UCSD-AML1 (cell line): ENCODE measurements at regions not wholly inside any gene's neighbourhood (a gene's known extent, or its start where the extent isn't known, plus 50 kb on each side); places are given as distances from the start of the nearest gene placed in this dataset.
"Not testable (repeated sequence)": the region's sequence is repeated elsewhere in the genome, so short reads cannot be mapped to it uniquely, and the experiment has no call there.

Experiments used
- DNase-seq: peaks from one replicate; lab custom pipeline; 2025; ENCODE audit not compliant: unreplicated experiment; lab: John Stamatoyannopoulos, UW

GRCh38 chr3:170711786-170712185 lies 125.9 kb upstream of the SLC7A14 start:
- DNase-seq: no peak

GRCh38 chr3:170709046-170709445 lies 123.2 kb upstream of the SLC7A14 start:
- no peak for DNase-seq

DNA sequence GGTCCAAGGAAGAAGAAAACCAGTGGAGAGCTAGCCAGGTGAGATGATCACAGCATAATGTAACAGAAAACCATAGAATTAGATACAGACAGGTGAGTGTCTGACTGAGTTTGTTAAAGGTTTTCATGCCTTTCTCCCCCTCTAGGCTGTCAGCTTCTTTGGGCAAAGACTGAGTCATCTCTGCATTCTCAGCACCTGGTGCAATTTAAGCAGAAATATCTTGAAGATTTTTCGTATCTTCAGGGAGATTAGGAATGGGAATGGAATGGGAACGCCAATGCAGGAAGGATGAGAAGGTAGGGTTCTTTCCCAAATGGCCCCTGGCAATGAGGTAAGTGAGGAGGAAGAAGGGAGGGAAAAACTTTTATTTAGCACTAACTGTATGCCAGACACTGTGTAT lies 122.0 kb upstream of the SLC7A14 start:
- no peak for DNase-seq

GRCh38 chr3:170705131-170705530 lies 119.3 kb upstream of the SLC7A14 start:
- DNase-seq: no peak

GRCh38 chr3:170703121-170703588 lies 117.3 kb upstream of the SLC7A14 start:
- DNase-seq: no peak

GRCh38 chr3:170701696-170702678 lies 116.1 kb upstream of the SLC7A14 start:
- no peak for DNase-seq

GRCh38 chr3:170700054-170700404 lies 114.2 kb upstream of the SLC7A14 start:
- no peak for DNase-seq

- no peak for DNase-seq
These were observed 113.5 kb upstream of the SLC7A14 start for GRCh38 chr3:170699158-170700053.

DNA sequence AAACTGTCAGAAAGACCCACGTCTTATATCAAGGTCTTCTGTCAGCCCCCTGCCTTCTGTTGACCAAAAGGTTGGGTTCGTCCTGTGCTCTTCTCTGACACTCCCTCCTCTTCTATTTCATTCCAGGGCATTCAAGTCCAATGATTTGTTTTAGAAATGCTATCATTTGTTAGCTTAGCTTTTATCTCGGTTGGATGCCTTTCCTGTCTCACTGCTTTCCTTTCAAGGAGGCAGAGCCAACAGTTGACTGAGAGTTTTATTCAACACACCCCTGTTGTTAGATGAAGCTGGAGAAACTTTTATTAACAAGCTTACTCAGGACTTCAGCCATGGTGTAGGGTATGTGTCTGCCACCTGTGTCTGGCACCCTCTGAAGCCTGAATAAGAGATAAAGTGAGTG lies 112.0 kb upstream of the SLC7A14 start:
- DNase-seq: no peak

- DNase-seq: no peak
These were observed 111.3 kb upstream of the SLC7A14 start for GRCh38 chr3:170697131-170697530.

- no peak for DNase-seq
These were observed 109.7 kb upstream of the SLC7A14 start for GRCh38 chr3:170695486-170696064.

GRCh38 chr3:170692720-170693119 lies 106.8 kb upstream of the SLC7A14 start:
- DNase-seq: no peak

DNA sequence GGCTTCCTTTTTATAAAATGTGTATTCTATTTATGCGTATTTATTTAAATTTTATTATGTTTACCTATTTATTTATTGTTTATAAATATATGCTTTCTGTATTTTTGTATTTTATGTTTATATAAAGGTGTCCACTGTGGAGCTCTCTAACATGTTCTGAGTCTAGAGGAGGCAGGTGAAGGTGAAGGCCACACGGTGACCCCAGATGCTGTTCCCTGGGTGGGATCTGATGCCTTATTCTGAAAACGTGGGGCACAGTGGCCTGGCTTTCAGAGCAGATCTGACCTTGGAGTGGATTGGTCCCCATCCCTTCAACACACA lies 104.7 kb upstream of the SLC7A14 start:
- no peak for DNase-seq

GRCh38 chr3:170689893-170690660 lies 104.2 kb upstream of the SLC7A14 start:
- peak; percentile 47 for DNase-seq

DNA sequence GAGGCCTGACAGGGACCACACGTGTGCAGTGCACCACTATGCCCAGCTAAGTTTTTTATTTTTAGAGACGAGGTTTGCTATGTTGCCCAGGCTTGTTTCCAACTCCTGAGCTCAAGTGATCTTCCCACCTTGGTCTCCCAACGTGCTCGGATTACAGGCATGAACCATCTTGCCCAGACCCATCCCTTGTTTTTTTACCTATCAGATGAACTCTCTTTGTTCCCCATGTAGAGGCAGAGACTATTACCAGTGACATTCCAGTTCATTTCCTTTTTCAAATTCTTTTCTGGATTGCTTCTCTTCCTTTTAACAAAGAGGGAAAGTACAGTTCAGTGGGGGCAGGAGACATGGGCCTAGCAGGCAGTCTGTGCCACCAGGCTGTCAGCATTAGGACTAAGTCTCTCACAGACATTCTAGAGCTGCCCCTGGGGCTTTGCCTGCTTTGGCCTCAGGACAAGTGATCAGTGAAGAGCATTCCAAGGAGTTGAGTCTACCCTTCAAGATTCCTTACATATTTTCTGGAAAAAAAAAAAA lies 103.5 kb upstream of the SLC7A14 start:
- DNase-seq: no peak

- not testable (repeated sequence) for DNase-seq
These were observed 102.3 kb upstream of the SLC7A14 start for GRCh38 chr3:170688222-170688621.

- no peak for DNase-seq
These were observed 94.7 kb upstream of the SLC7A14 start for GRCh38 chr3:170680593-170680992.

- no peak for DNase-seq
These were observed 93.3 kb upstream of the SLC7A14 start for GRCh38 chr3:170679190-170679589.

DNA sequence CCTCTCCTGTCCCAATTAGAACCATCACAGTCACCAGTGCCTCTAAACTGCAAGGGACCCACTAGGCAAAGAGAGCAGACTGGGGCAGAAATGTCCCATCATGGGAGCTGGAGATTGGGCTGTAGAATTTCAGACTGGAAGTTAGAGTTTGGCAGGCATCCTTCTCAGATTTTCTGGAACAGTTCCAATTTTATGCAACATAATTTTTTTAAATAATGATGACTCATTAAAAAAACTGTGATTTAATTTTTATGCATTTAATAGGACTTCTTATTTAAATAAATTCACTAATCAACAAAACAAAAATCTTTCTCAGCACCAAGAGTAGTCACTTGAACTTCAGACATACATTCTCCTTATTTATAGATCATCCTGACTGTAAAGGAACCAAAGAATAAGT lies 84.6 kb upstream of the SLC7A14 start:
- no peak for DNase-seq

GRCh38 chr3:170662986-170663385 lies 77.1 kb upstream of the SLC7A14 start:
- DNase-seq: not testable (repeated sequence)
